Naive thymus-derived CD4-positive, alpha-beta T cell (primary cell): ENCODE measurements at regions not wholly inside any gene's neighbourhood (a gene's known extent, or its start where the extent isn't known, plus 50 kb on each side); places are given as distances from the start of the nearest gene placed in this dataset.

Source experiments
- ATAC-seq: fragments of 150-1000 bp; cut with Tn5 transposase; 2 replicates; pipeline ENCODE4 v1.10.0; 2021; ENCODE audit warnings: mild to moderate bottlenecking, moderate library complexity
- CTCF ChIA-PET: fragments of 350-600 bp; sonication (Branson Sonifier 250); formaldehyde crosslinking; loops from one replicate; lab custom pipeline; 2021; ENCODE audit warnings: antibody characterized with exemption; lab: Charles Lee
- POLR2A ChIA-PET: fragments of 350-600 bp; sonication (Branson Sonifier 250); formaldehyde crosslinking; loops from one replicate; lab custom pipeline; 2021; ENCODE audit warnings: antibody characterized with exemption, inconsistent platforms; lab: Charles Lee
- DNase-seq, 9 donors: peaks; one replicate each; pipeline versions ENCODE4 v3.0.0 to v3.0.0-alpha.2; 2020 to 2022; ENCODE audit warnings: mixed read lengths in 1 of 9
- H3K27ac ChIP-seq: one replicate; pipeline ENCODE4 v1.7.0; 2013; ENCODE audit warnings: mild to moderate bottlenecking, low read depth, low read length, moderate library complexity
- H3K27me3 ChIP-seq, 2 donors: one replicate each; pipeline ENCODE4 v1.7.0; 2013; ENCODE audit warnings: low read length in 2 of 2, mild to moderate bottlenecking in 2 of 2, moderate library complexity in 2 of 2; ENCODE audit not compliant: control insufficient read depth in 2 of 2, insufficient read depth in 2 of 2
- H3K36me3 ChIP-seq, 3 experiments: 1 replicate in 2 of 3; 2 replicates in 1 of 3; pipeline ENCODE4 v1.7.0; 2013; ENCODE audit warnings: low read length in 3 of 3, mild to moderate bottlenecking in 3 of 3, moderate library complexity in 1 of 3; ENCODE audit not compliant: insufficient read depth in 3 of 3, control insufficient read depth in 2 of 3
- H3K4me1 ChIP-seq, 2 donors: one replicate each; pipeline ENCODE4 v1.7.0; 2013; ENCODE audit warnings: low read length in 2 of 2, mild to moderate bottlenecking in 2 of 2, moderate library complexity in 1 of 2; ENCODE audit not compliant: control insufficient read depth in 2 of 2, insufficient read depth in 2 of 2
- H3K4me3 ChIP-seq: 2 replicates; pipeline ENCODE4 v1.7.0; 2013; ENCODE audit warnings: mild to moderate bottlenecking, low read length
- H3K9me3 ChIP-seq, 3 experiments: 1 replicate in 2 of 3; 2 replicates in 1 of 3; pipeline ENCODE4 v1.7.0; 2013; ENCODE audit warnings: low read length in 3 of 3; ENCODE audit not compliant: control insufficient read depth in 2 of 3
- H3K27ac Mint-ChIP-seq, 9 donors: one replicate each; pipeline ENCODE4 v1.8.0; 2020 to 2022; ENCODE audit warnings: mixed read lengths in 9 of 9, mild to moderate bottlenecking in 8 of 9, moderate library complexity in 5 of 9, inconsistent platforms in 2 of 9
- H3K27me3 Mint-ChIP-seq, 5 donors: one replicate each; pipeline ENCODE4 v1.8.0; 2021 to 2022; ENCODE audit warnings: mixed read lengths in 5 of 5, mild to moderate bottlenecking in 1 of 5
- H3K36me3 Mint-ChIP-seq, 5 donors: one replicate each; pipeline ENCODE4 v1.8.0; 2020 to 2022; ENCODE audit warnings: mixed read lengths in 5 of 5, mild to moderate bottlenecking in 3 of 5, inconsistent platforms in 1 of 5
- H3K4me1 Mint-ChIP-seq, 7 donors: one replicate each; pipeline ENCODE4 v1.8.0; 2020 to 2022; ENCODE audit warnings: mixed read lengths in 7 of 7, mild to moderate bottlenecking in 3 of 7, inconsistent platforms in 1 of 7
- H3K4me3 Mint-ChIP-seq, 10 donors: one replicate each; pipeline ENCODE4 v1.8.0; 2020 to 2022; ENCODE audit warnings: mild to moderate bottlenecking in 10 of 10, mixed read lengths in 10 of 10, moderate library complexity in 6 of 10, inconsistent platforms in 2 of 10
- H3K9me3 Mint-ChIP-seq, 11 donors: one replicate each; pipeline ENCODE4 v1.8.0; 2020 to 2022; ENCODE audit warnings: mixed read lengths in 11 of 11, mild to moderate bottlenecking in 4 of 11, inconsistent platforms in 1 of 11, moderate library complexity in 1 of 11
- intact Hi-C, 2 donors: fragments of 100-400 bp; cut with micrococcal nuclease; formaldehyde crosslinking; loops; one replicate each; pipeline ENCODE4 v1.15.1; 2023

DNA sequence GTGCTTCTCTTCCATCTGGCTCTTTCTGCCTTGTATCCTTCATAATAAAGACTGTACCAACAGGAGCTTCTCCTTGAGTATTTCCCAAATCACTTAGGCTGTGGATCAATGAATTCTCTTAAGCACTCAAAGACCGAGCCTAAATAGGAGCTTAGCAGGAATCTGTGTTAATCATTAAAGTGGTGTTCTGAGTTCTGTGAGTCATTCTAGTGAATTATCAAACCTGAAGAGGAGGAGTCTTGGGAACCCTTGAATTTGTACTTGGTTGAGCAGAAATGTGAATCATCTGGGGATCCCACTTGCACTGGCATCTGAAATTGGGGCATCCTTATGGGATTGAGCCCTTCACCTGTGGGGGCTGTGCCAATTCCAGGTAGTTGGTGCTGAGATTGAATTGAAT, 946.2 kb downstream of the BCL11B start:
- Histone ChIP-seq H3K27ac (no peak overlapping the region), H3K4me1 (peaks cover 0 to 8% of the 10 kb centered on the region in 2 donors), H3K27me3 (no peaks in the 10 kb centered on the region), H3K9me3 (no peaks in the 10 kb centered on the region), H3K36me3 (no peaks in the 10 kb centered on the region), H3K4me3 (no peak overlapping the region)
- ChIA-PET POLR2A (interaction anchor here (0.6 to 1.1 kb wide), 3 partner anchors 9 to 734 kb away, joined by 3 to 5 read pairs (median 3); no protein-coding TSS in a partner anchor), CTCF (no interaction called here)
- ATAC-seq (no peak), DNase-seq (no peak)
- peaks cover 0 to 10% (median 4%) of the 10 kb centered on the region in 5 donors for H3K36me3 Mint-ChIP-seq
- no peak overlapping the region for H3K4me3 Mint-ChIP-seq
- H3K27me3 Mint-ChIP-seq: peaks cover 0 to 2% (median 0%) of the 10 kb centered on the region in 5 donors
- intact Hi-C loops: no loop called here
- H3K4me1 Mint-ChIP-seq: peaks cover 7 to 35% (median 28%) of the 10 kb centered on the region in 7 donors
- peaks cover 0 to 15% (median 6%) of the 10 kb centered on the region in 11 donors for H3K9me3 Mint-ChIP-seq
- H3K27ac Mint-ChIP-seq: peak overlapping the region in 2 of 9 donors; percentile 28 to 65

DNA sequence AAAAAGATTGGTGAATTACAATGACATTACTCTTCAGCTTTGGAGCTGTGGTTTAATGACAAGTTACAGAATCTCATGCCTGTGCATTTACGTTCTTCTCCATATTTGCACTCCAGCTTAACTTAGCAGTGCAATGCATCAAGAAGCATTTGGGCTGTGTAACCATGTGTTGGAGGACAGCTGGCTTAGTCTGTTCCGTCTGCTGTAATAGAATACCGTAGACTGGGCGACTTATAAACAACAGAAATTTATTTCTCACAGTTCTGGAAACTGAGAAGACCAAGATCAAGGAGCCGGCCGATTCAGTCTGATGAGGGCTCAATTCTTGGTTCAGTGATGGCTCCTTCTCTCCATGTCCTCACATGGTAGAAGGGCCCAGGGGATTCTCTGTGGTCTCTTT, 943.5 kb downstream of the BCL11B start:
- DNase-seq (no peak), ATAC-seq (no peak)
- H3K9me3 Mint-ChIP-seq: peaks cover 0 to 32% (median 10%) of the 10 kb centered on the region in 11 donors
- peaks cover 0 to 14% (median 10%) of the 10 kb centered on the region in 7 donors for H3K4me1 Mint-ChIP-seq
- no peak overlapping the region for H3K27ac Mint-ChIP-seq
- POLR2A ChIA-PET: no interaction called here
- Histone ChIP-seq H3K27me3 (no peaks in the 10 kb centered on the region), H3K36me3 (no peaks in the 10 kb centered on the region), H3K4me1 (no peaks in the 10 kb centered on the region), H3K4me3 (no peak overlapping the region), H3K27ac (no peak overlapping the region), H3K9me3 (no peaks in the 10 kb centered on the region)
- CTCF ChIA-PET: interaction anchor here (0.7 kb wide), 1 partner anchor 354 kb away, joined by 3 read pairs; no protein-coding TSS in a partner anchor
- intact Hi-C loops: no loop called here
- peaks cover 0 to 2% (median 0%) of the 10 kb centered on the region in 5 donors for H3K27me3 Mint-ChIP-seq
- H3K4me3 Mint-ChIP-seq: no peak overlapping the region
- peaks cover 0 to 4% (median 4%) of the 10 kb centered on the region in 5 donors for H3K36me3 Mint-ChIP-seq

DNA sequence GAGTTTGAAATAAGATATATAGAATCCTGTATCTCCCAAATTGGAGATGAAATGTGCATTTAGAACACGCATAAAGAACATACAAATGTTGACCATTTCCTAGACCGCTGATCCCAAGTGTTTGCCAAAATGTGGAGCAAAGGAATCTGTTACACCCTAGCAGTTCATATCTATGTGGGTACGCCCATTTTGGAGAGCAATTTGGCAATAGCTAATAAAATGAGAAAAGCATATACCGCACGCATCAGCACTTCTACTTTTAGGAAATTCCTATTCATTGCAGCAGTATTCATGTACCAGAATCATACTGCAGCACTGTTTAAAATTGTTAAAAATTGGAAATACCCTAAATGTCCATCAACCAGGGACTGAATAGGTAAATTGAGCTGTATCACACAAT, 937.8 kb downstream of the BCL11B start:
- Histone ChIP-seq H3K4me1 (no peaks in the 10 kb centered on the region), H3K4me3 (no peak overlapping the region), H3K36me3 (no peaks in the 10 kb centered on the region), H3K9me3 (no peaks in the 10 kb centered on the region), H3K27ac (no peak overlapping the region), H3K27me3 (no peaks in the 10 kb centered on the region)
- intact Hi-C loops: no loop called here
- Mint-ChIP-seq H3K27ac (no peak overlapping the region), H3K4me3 (no peak overlapping the region), H3K36me3 (peaks cover 0 to 3% (median 0%) of the 10 kb centered on the region in 5 donors), H3K4me1 (peaks cover 0 to 7% (median 2%) of the 10 kb centered on the region in 7 donors), H3K9me3 (peaks cover 0 to 24% (median 4%) of the 10 kb centered on the region in 11 donors), H3K27me3 (peaks cover 0 to 4% (median 0%) of the 10 kb centered on the region in 5 donors)
- ATAC-seq: no peak
- ChIA-PET CTCF (interaction anchor here (0.7 kb wide), 1 partner anchor 331 kb away, joined by 3 read pairs; no protein-coding TSS in a partner anchor), POLR2A (interaction anchor here (0.6 to 1.3 kb wide), 2 partner anchors 13 to 91 kb away, joined by 3 to 4 read pairs; no protein-coding TSS in a partner anchor)
- no peak for DNase-seq

DNA sequence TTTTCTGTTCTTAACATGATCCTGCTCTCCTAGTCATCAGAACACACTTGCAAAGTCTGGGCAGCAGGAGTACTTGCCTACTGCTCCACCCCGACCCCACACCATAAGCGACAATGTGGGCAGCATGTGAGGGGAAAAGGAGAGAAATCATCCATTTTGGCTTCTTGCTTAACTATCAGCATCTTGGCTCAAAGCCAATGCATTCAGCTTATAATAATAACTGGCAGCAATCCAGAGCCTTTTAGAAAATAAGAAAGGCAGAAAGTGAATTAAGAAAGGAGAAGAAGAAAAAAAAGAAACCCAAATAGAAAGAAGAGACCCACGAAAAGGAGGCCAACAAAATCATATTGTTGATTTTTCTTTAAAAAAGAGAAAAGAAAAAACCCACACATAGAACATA, 930.8 kb downstream of the BCL11B start:
- CTCF ChIA-PET: no interaction called here
- POLR2A ChIA-PET: no interaction called here
- H3K36me3 ChIP-seq: no peaks in the 10 kb centered on the region
- no peaks in the 10 kb centered on the region for H3K36me3 Mint-ChIP-seq
- H3K27me3 Mint-ChIP-seq: peaks cover 0 to 2% (median 0%) of the 10 kb centered on the region in 5 donors
- peak overlapping the region in 1 of 9 donors; percentile 52 for H3K27ac Mint-ChIP-seq
- no peaks in the 10 kb centered on the region for H3K27me3 ChIP-seq
- H3K9me3 ChIP-seq: no peaks in the 10 kb centered on the region
- peaks cover 0 to 21% (median 16%) of the 10 kb centered on the region in 7 donors for H3K4me1 Mint-ChIP-seq
- intact Hi-C loops: no loop called here
- no peak overlapping the region for H3K4me3 ChIP-seq
- H3K4me1 ChIP-seq: no peaks in the 10 kb centered on the region
- ATAC-seq: no peak
- no peak overlapping the region for H3K27ac ChIP-seq
- H3K4me3 Mint-ChIP-seq: no peak overlapping the region
- DNase-seq: no peak
- peaks cover 0 to 11% (median 3%) of the 10 kb centered on the region in 11 donors for H3K9me3 Mint-ChIP-seq

DNA sequence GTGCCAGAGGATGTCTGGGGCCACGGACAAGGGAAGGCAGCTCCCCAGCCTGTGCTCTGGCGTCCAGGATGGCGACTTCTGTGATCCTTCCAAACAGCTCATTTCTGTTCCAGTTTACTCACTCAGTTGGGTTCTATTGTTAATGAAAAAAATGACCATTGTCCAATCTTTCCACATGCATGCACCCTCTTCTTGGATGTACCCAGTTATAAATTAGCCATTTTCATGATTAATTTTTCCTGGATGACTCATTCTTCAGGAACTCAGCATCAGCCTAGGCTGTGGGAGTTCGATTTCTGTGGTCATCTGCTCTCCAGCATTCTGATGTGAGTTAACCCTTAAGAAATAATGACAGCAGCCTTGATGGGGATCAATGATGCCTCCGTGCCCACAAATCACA, 926.8 kb downstream of the BCL11B start:
- Histone ChIP-seq H3K4me1 (no peaks in the 10 kb centered on the region), H3K36me3 (no peaks in the 10 kb centered on the region), H3K9me3 (no peaks in the 10 kb centered on the region), H3K4me3 (no peak overlapping the region), H3K27me3 (no peaks in the 10 kb centered on the region), H3K27ac (no peak overlapping the region)
- H3K36me3 Mint-ChIP-seq: peaks cover 0 to 4% (median 0%) of the 10 kb centered on the region in 5 donors
- ATAC-seq (no peak), DNase-seq (no peak)
- peak overlapping the region in 1 of 9 donors; percentile 18 for H3K27ac Mint-ChIP-seq
- peaks cover under 1 to 58% (median 34%) of the 10 kb centered on the region in 7 donors for H3K4me1 Mint-ChIP-seq
- intact Hi-C loops: no loop called here
- CTCF ChIA-PET: no interaction called here
- POLR2A ChIA-PET: no interaction called here
- no peak overlapping the region for H3K4me3 Mint-ChIP-seq
- peaks cover 0 to 2% (median 0%) of the 10 kb centered on the region in 5 donors for H3K27me3 Mint-ChIP-seq
- peaks cover 0 to 7% (median 4%) of the 10 kb centered on the region in 11 donors for H3K9me3 Mint-ChIP-seq

DNA sequence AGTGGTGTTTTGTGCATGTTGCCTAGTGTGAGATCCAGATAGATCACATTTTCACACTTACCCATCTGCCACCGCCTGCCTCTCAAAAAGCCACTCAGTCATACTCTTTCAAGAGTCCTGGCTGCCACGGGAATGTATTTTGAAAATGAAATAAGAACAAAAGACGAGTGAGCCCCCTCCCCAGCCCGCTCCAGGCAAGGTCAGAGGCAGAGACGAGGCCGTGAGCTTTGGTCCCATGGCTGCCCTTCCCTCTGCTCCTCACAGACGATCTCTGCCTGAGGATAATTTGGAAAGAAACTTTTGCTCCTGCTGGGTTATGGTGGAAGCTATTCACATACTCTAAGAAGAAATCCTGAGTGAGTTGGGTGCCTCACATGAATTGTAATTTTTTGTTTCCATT, 924.3 kb downstream of the BCL11B start:
- Histone ChIP-seq H3K36me3 (no peaks in the 10 kb centered on the region), H3K4me1 (peaks cover 0 to 5% of the 10 kb centered on the region in 2 donors), H3K4me3 (no peak overlapping the region), H3K27ac (no peak overlapping the region), H3K27me3 (no peaks in the 10 kb centered on the region), H3K9me3 (no peaks in the 10 kb centered on the region)
- ATAC-seq (no peak), DNase-seq (no peak)
- intact Hi-C loops: no loop called here
- Mint-ChIP-seq H3K4me3 (peak overlapping the region in 4 of 10 donors; percentile 5 to 44 (median 30)), H3K36me3 (peaks cover 0 to 4% (median 0%) of the 10 kb centered on the region in 5 donors), H3K9me3 (peaks cover 0 to 5% (median 2%) of the 10 kb centered on the region in 11 donors), H3K4me1 (peaks cover 8 to 76% (median 40%) of the 10 kb centered on the region in 7 donors), H3K27me3 (peaks cover 0 to 2% (median 0%) of the 10 kb centered on the region in 5 donors), H3K27ac (peak overlapping the region in 2 of 9 donors; percentile 55 to 82)
- POLR2A ChIA-PET: interaction anchor here (0.6 to 1.1 kb wide), 2 partner anchors 14 to 137 kb away, joined by 3 to 6 read pairs; no protein-coding TSS in a partner anchor
- CTCF ChIA-PET: interaction anchor here (0.7 kb wide), 1 partner anchor 1128 kb away, joined by 3 read pairs; no protein-coding TSS in a partner anchor
